NCI-H1105 treated with DMSO at 0.1 percent for 48 hours (cell line): ENCODE measurements at regions not wholly inside any gene's neighbourhood (a gene's known extent, or its start where the extent isn't known, plus 50 kb on each side); places are given as distances from the start of the nearest gene placed in this dataset.
"Not testable (repeated sequence)": the region's sequence is repeated elsewhere in the genome, so short reads cannot be mapped to it uniquely, and the experiment has no call there.

Experiments
- DNase-seq: peaks from one replicate; lab custom pipeline; 2025; lab: John Stamatoyannopoulos, UW

- DNase-seq = not testable (repeated sequence)
Observed at GRCh38 chr16:15204571-15204970, 110.5 kb upstream of the RRN3 start.

- DNase-seq = not testable (repeated sequence)
Observed at GRCh38 chr16:15192813-15193212, 98.7 kb upstream of the RRN3 start.

- not testable (repeated sequence) for DNase-seq
Observed at GRCh38 chr16:15192197-15192596, 98.1 kb upstream of the RRN3 start.

GRCh38 chr16:15189478-15189877 lies 95.4 kb upstream of the RRN3 start:
- DNase-seq = not testable (repeated sequence)
